Kidney epithelial cell (primary cell): ENCODE measurements at regions not wholly inside any gene's neighbourhood (a gene's known extent, or its start where the extent isn't known, plus 50 kb on each side); places are given as distances from the start of the nearest gene placed in this dataset.

Experiments used
- DNase-seq: peaks from one replicate; pipeline ENCODE4 v3.0.0-alpha.2; 2010; ENCODE audit warnings: low read depth
- H3K27me3 ChIP-seq: 2 replicates; pipeline ENCODE4 v1.6.0; 2011; ENCODE audit warnings: low read length; ENCODE audit not compliant: control insufficient read depth, insufficient read depth
- H3K36me3 ChIP-seq: 2 replicates; pipeline ENCODE4 v1.5.1; 2011; ENCODE audit warnings: low read length; ENCODE audit not compliant: control insufficient read depth, insufficient read depth
- H3K4me3 ChIP-seq: 2 replicates; pipeline ENCODE4 v1.5.1; 2011; ENCODE audit warnings: low read depth, mild to moderate bottlenecking, control low read depth, low read length
- TF ChIP-seq, protein P1 (sequence below): IDR thresholded peaks from 2 replicates; pipeline ENCODE4 v1.5.1; 2011; ENCODE audit warnings: mild to moderate bottlenecking, moderate library complexity, low read length, control low read depth, inconsistent platforms; ENCODE audit not compliant: insufficient read depth, poor library complexity, severe bottlenecking

DNA sequence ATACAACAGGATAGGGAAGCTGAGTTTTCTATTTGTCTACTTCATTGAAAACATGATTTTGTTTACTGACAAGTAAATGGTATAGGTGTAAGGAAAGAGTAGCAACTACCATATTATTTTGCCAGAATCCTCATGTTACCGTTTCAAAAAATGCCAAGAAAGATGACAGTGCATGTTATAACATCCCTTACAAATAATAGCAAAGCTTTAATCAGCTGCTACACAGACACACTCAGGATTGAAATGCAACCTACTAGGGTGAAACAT lies 331.5 kb downstream of the CHRM3 start:
- no peak overlapping the region for H3K4me3 ChIP-seq
- TF ChIP-seq, protein P1, sequence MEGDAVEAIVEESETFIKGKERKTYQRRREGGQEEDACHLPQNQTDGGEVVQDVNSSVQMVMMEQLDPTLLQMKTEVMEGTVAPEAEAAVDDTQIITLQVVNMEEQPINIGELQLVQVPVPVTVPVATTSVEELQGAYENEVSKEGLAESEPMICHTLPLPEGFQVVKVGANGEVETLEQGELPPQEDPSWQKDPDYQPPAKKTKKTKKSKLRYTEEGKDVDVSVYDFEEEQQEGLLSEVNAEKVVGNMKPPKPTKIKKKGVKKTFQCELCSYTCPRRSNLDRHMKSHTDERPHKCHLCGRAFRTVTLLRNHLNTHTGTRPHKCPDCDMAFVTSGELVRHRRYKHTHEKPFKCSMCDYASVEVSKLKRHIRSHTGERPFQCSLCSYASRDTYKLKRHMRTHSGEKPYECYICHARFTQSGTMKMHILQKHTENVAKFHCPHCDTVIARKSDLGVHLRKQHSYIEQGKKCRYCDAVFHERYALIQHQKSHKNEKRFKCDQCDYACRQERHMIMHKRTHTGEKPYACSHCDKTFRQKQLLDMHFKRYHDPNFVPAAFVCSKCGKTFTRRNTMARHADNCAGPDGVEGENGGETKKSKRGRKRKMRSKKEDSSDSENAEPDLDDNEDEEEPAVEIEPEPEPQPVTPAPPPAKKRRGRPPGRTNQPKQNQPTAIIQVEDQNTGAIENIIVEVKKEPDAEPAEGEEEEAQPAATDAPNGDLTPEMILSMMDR = no peak
- H3K36me3 ChIP-seq = no peaks in the 10 kb centered on the region
- DNase-seq = no peak
- no peaks in the 10 kb centered on the region for H3K27me3 ChIP-seq

DNA sequence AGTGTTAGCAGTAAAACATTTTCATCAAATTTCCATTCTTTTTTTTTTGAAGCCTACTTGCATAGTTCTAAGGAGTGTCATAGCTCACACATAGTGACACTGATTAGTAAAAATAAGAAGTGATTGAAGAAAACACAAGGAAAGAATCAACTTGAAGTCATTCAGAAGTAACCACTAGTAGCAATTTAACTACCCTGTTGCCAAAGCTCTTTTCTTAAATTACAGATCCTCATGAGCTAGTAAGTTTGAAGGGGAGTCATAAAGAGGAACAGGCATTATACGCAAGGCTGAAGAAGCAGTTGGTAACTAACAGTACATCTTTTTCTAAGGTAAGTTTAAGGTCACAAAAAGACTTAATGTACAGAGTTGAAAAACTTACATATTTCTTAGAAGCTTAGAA lies 332.2 kb downstream of the CHRM3 start:
- no peak overlapping the region for H3K4me3 ChIP-seq
- no peak for DNase-seq
- no peaks in the 10 kb centered on the region for H3K36me3 ChIP-seq
- TF ChIP-seq, protein P1 = no peak
- no peaks in the 10 kb centered on the region for H3K27me3 ChIP-seq

DNA sequence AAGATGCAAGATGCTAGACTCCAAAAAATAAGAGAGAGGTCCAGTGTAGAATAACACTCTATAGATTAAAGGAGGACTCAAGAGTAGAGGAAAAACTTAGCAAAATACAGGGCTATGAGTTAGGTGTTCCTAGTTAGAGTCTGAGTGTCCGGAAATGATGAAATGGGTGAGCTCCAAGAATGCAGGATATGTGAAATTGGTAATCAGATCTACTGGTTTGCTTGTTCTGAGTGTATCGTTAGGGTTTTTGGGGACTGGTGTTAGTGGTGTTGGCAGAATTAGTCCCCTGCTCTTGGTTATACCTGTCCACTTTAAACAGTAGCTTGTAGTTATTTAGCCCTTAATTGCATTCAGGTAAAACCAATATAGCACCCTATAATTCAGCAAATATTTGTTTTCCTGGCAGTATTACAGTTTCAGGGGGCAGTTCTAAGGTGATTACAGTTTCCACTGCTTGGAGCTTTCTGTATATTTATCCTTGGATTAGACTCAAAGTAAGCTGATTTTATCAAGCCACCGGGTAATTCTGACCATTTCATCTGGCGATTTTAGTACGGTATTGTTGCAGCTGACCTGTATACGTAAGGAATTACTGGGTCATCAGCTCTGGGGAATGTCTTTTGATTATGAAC lies 332.7 kb downstream of the CHRM3 start:
- Histone ChIP-seq H3K27me3 (no peaks in the 10 kb centered on the region), H3K36me3 (no peaks in the 10 kb centered on the region), H3K4me3 (no peak overlapping the region)
- TF ChIP-seq, protein P1 = no peak
- DNase-seq = no peak

DNA sequence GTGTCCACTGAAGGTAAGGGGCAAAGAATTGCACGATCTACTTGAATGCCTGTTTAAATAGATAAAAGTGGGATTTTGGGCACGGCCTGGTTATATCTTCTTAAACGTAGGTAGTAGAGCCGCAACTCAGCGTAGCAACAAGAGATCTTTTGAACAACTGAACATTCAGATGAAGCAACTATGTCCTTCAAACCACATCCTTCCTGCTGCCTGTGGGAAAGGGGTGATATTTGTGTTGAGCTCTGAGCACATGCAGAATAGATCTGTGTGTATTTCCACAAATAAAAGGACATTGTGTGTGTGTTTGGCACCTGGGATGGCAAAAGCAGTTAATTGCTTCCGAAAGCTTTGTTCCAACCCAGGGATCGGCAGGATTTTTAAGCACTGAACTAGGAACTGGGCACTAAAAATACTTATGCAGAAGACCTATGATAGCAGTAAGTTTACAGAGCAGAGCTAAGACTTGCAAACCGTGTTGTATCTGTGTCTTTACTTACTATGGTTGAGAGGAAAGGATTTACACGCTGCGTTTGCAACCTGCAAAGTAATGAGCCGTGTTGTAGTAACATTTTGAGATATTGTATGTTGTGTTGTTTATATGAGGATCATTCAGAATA lies 333.4 kb downstream of the CHRM3 start:
- Histone ChIP-seq H3K36me3 (no peaks in the 10 kb centered on the region), H3K27me3 (no peaks in the 10 kb centered on the region), H3K4me3 (no peak overlapping the region)
- TF ChIP-seq, protein P1 = no peak
- DNase-seq = no peak

DNA sequence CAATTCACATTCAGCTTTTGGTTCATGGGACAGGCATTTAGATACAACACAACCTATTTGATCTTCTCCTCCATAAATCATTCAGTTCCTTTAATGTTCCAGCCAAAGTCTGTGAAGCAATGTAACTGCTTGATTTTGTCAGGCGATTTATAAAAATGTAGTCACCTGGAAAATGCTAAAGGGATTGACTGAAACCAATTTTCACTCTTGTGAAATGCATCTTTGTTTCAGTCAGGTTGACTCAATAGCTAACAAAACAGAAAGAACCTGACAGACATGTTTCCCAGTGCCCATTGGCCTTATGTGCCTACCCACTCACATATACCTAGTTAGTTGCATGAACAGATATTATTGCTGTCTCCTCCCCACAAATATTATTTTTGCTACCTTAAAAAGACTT lies 335.7 kb downstream of the CHRM3 start:
- TF ChIP-seq, protein P1 = no peak
- Histone ChIP-seq H3K4me3 (no peak overlapping the region), H3K36me3 (no peaks in the 10 kb centered on the region), H3K27me3 (no peaks in the 10 kb centered on the region)
- no peak for DNase-seq

DNA sequence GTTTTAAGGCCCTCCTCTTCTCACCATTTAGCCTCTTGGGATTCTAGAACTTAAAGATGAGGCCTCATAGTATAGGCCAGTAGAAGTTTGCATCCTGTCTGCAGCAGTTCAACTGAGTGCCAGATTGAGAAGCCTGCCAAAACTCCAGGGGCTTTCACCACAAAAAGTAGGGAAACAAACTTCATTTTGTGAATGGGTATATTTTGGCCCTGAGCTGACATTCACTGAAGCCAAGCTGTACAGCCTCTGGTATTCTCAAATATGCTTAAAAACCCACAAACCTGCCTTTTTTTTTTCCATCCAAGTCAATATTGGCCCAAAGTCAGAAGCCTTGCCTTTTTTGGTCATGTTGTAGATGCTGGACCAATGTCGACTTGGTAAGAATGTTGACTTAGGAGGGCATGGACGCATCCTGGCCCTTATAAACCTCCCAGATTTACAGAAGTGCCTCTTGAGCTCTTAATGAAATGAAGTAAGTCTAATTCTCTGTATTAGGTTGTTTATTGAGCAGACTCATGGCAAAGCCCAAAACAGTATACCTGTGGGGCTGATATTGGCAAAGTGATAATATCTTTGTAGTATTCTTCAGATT lies 337.5 kb downstream of the CHRM3 start:
- TF ChIP-seq, protein P1 = no peak
- DNase-seq = no peak
- Histone ChIP-seq H3K36me3 (no peaks in the 10 kb centered on the region), H3K27me3 (no peaks in the 10 kb centered on the region), H3K4me3 (no peak overlapping the region)
